DLD1 (cell line): ENCODE measurements at regions not wholly inside any gene's neighbourhood (a gene's known extent, or its start where the extent isn't known, plus 50 kb on each side); places are given as distances from the start of the nearest gene placed in this dataset.

ENCODE experiments used
- in situ Hi-C: cut with HindIII; loops from 2 replicates; pipeline ENCODE4 v1.10.0; 2017; ENCODE audit warnings: low sequenced_read_pairs

DNA sequence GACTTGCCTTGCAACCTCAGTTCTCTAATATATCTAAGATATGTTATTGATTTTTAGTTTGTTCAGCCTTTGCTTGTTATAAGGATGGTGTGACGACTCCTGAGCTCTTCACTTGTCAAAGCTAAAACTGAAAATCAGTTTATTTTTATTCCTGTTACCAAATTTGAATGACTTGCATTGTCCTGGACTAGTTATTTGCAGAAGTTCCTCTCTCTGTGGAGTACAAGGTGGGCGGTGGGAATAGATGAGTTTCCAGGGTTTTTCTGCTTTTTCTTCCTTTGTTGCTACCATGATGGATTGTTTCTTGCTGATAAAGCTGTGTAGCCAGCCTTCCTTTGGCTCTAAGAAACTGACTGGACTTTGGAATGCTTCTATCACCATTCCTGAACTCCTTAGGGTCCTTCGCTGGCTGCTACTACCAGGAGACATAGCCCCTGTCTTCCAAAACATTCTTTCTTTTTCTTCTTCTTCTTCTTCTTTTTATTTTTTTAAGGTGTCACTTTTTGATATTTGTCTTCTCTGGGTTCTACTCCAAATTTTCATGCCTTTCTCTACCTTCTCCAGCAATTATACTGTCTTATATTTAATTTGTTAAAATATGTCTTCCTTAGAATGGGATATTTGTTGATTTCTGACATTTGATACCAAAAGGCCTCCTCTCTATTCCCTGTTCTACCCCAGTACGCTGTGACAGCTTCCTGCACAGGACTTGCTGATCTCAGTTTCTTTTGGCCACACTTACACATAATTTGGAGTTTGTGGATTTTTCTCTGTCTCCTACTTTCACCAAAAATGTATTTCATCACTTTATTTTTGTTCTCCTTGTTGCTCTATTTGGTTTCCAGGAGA lies 145.1 kb upstream of the THRB start:
- in situ Hi-C loops: no loop called here

DNA sequence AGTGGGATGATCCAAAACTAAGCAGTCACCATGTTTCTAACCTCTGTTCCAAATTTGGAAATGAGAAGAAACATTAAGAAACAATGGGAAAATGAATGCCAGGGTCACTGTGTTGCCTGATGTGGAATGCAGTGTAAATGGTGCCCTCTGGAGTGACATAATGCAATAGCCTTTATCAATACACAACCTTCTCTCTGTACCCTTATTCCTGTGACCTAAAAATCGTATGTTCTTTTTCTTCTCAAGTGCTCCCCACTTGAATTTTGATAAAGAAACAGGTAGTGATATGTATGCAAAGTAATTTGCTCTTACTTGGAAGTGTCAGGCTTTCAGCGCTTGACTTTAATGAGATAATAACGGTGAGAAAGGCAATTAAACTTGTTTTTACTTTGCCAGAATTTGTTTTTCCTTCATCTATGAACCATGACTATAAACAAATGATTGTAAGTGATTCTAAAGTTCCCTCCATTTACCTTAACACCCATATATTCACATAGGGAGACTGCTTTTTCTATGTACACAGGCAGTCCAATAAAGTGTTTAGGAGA lies 145.8 kb upstream of the THRB start:
- in situ Hi-C loops: no loop called here

DNA sequence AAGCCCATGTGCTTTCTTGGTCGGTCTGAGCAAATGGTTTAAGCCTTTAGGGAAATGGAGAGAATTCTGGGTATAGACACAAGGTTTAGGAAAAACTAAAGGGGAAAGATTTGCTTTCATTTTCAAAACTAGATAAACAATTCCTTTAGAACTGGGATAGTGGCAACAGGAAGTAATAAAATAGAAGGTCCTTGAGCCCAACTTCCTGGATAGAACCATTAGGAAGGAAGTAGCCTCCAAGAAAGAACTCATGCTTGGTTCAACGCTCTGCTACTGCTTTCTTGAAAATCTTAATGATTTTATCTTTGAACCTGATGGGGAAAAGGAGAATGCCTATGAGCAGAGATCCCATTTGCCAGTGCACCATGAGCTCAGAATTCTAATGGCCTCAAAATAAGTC lies 147.0 kb upstream of the THRB start:
- in situ Hi-C loops: no loop called here

DNA sequence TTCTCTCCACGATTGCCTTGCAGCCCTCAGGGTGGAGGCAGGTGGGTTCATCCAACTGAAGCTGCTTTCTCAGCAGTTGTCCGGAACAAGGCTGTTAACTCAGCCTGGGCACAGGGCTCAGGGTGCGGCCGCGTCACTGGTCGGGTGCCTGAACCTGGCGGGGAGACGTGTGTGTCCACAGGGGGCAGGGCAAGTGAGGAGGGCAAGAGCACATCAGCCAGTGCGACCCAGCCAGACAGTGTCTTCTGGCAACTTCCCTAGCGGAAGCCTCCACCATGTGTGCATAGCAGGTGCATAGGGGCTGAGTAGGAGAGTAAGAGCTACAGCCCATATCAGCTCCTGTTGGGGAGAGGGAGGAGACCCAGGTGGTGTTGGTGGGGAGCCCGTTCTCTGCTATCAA lies 150.4 kb upstream of the THRB start:
- in situ Hi-C loops: no loop called here

DNA sequence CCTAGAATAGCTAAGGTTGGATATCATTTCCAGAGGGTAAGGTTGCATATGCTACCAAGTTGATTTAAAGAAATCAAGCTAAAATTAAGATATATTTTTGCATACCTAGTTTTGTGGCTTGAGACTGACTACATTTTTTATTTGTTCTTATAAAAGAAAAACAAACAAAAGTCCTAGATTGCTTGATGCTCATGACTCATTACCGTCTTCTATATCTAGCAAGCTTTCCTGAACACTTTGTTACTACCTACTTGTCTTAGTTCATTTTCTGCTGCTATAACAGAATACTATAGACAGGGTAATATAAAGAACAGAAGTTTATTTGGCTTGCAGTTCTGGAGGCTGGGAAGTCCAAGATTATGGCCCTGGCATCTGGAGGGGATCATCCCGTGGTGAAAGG lies 152.1 kb upstream of the THRB start:
- in situ Hi-C loops: no loop called here

DNA sequence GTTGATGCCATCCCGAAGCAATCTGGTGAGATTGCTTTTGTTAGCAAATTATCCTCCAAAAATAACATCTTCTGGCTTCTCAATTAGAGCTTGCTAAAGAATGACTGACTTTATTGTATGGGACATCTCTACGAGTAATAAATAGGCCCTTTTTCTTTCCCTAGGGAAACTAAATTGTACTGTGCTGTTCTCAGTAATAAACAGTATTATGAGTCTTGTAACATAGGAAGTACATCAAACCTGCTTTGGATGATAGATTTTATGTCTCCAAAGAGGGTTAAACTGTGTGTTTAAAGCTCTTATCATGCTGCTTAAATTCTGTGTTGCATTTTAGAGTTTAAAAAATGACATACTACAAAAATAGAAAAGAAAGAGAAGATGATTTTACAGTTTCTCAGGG lies 153.4 kb upstream of the THRB start:
- in situ Hi-C loops: no loop called here

DNA sequence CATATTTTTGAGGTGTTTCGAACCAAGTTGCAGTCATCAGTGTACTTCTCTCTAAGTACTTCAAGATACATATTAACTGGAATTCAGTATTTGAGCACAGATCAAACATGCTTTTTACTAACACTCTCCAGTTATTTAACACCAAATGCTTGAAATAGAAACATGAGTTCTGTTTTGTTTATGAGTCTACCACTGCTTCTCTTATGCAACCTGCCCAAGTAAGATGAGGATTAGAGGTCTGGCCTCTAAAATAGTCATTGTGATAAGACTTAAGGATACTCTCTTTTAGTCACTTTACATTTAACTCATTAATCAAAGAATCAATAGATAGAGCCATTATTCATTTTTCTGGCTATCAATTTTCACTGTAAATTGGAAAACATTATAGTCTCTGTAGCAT lies 156.2 kb upstream of the THRB start:
- in situ Hi-C loops: no loop called here

DNA sequence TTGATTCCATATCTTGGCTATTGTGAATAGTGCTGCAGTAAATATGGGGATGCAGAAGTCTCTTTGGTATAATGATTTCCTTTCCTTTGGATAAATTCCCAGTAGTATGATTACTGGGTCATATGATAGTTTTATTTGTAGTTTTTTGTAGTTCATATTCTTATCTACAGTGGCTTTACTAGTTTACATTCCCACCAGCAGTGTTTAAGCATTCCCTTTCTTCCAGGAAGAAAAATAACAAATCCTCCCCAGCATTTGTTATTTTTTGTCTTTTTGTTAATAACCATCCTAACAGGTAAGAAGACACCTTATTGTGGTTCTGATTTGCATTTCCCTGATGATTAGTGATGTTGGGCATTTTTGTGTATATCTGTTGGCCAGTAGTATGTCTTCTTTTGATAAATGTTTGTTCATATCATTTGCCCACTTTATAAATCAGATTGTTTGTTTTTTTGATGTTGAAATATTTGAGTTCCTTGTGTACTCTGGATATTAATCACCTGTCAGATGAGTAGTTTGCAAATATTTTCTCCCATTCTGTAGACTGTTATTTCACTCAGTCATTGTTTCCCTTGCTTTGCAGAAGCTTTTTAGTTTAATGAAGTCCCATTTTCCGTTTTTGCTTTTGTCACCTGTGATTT lies 163.3 kb upstream of the THRB start:
- in situ Hi-C loops: no loop called here

DNA sequence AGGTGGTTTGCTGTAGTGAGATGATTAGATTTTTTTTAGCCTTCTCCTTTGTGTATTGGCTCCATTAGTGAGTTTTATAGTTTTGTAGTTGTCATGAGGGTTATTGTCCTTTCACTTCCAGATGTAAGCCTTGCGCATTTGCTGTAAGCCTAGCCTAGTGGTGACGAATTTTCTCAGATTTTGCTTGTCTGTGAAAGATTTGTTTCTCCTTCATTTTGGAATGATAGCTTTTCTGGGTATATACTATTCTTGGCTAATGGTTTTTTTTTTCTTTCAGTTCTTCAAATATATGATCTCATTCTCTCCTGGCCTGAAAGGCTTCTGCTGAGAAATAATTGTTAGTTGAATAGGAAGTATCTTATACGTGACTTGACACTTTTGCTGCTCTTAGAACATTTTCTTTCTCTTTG lies 166.5 kb upstream of the THRB start:
- in situ Hi-C loops: no loop called here

DNA sequence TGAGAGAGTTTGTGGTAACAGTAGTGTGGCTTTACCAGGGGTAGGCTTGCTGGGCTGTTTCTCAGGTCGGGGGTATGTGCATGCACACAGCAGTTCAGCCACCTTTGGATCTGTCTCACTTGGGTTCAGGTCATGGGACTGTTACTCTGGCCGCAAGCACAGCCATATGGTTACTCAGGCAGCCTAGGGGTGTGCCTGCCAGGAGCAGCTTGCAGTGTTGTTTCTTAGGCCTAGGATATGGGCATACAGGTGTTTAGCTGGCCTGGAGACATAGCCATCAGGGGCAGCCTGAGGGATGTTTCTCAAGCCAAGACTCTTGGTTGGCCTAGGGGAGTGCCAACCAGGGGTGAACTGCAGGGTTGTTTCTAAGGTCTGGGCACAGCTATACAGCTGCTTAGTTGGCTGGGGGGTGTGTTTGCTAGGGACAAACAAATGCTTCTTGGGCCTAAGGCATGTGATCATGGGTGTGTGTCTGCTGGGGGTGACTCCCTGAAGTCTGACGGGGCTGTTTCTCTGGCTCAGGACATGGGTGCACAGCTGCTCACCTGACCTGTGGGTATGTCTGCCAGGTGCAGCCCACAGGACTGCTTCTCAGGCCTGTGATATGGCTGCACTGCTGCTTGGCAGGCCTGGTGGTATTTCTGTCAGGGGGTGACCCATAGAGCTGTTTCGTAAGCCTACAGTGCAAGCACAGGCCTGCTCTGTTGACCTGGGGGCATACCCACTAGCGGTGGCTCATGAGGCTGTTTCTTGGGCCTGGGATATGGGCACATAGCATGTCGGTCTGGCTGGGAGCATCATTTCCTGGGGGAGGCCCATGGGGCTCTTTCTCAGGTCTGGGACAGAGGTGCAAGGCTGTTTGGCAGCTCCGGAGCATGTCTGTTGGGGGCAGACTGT lies 168.0 kb upstream of the THRB start:
- in situ Hi-C loops: no loop called here

DNA sequence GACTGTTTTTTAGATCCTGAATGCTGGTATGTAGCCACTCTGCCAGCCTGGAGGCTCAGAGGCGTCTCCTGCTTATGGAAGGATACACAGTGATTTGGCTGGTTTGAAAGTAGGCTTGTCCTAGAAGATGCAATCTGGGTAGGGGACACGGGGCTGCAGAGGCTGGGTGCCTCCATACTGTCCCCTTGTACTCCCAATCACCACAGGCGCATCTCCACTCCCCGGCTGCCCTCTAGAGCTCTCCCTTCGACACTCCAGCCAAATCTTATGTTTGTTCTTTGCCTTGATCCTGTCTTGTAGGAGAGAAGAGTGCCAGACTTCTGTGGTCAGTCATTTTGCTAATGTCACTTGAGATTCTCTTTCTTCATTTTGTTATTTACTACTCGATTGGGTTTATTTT lies 168.8 kb upstream of the THRB start:
- in situ Hi-C loops: no loop called here

DNA sequence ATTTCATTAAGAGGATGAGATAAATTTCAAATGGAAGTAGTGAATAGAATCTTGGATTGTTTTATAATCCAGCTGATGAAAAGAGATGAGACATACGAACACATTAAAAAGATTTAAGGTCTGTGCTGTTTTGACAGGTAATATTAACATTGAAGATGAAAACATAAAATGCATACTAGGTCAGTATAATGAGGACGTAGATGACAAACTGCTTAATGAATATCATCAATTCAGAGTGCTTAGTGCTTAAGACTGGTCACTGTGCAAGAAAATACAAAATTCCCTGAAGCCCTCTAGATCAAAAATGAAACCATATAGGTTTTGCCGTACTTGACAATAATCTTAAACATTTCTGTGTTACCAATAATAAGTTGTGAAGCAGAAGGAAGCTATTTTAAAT lies 173.4 kb upstream of the THRB start:
- in situ Hi-C loops: no loop called here

DNA sequence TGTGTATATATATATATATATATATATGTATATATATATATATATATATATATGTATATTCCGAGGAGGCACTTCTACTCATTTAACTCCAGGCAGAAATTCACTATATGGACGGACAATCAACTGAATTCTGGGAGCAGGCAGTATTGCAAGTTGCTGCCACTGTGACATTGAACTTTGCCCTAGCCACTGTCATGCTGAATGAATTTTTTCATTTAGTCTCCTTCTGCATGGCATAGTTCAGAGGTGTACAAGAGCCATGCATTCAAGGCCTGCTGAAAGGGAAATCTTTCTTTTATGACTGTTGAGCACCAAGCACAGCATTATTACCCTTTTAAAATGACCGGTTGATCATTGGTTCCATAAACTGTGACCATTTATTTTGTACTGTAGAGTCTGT lies 176.2 kb upstream of the THRB start:
- in situ Hi-C loops: no loop called here

DNA sequence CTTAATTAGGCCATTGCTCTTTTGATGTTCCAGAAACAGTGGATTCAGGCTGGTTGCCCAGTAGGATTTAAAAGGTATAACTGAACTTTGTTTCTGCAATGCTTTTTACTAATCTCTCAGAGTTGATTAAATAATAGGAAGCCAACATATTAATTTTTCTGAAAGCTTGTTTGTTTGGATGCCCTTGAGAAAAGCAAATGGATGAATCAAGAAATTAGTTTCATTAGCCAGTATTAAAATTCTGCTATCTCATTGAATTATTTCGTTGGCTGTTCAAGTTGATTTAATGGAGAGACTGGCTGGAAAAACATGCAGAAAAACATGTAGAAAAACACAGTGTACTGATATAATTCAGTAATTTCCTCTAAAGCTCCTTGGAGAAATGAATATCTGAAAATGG lies 178.9 kb upstream of the THRB start:
- in situ Hi-C loops: no loop called here

DNA sequence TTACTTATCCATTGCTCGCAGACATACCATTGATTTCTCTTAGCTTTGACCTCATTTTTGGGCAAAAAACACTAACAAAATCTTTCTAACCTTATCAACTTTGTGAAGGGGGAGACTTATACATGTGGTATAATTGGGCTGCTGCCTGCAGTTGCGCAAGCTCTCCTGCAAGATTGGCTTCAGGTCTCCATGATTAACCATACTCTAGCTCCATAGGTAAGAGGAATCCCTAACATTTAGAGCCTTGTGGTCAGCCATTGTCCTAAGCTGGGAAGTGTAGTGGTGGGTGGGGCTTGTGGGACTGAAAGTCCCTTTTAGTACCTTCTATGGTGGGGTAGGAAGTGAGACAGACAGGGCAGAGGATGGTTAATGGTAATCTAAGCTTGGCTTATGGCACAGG lies 179.6 kb upstream of the THRB start:
- in situ Hi-C loops: no loop called here

DNA sequence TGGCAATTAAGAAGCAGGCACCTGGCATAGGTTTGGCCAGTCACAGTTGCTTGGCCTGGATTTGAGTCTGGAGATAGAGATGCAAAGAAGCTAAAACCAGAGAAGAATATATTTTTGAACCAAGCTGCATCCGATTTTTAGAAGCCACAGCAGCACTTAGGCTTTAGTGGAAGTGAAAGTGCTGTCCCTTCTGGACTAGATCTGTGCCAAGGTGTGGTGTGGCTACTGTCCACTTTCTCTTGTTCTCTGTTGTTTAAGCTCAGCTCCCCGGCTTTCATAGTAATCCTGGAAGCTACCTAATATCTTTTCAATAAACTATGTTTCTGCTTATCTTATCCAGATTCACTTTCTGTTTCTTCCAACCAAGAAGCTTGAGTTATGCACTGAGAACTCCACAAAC lies 183.4 kb upstream of the THRB start:
- in situ Hi-C loops: no loop called here

DNA sequence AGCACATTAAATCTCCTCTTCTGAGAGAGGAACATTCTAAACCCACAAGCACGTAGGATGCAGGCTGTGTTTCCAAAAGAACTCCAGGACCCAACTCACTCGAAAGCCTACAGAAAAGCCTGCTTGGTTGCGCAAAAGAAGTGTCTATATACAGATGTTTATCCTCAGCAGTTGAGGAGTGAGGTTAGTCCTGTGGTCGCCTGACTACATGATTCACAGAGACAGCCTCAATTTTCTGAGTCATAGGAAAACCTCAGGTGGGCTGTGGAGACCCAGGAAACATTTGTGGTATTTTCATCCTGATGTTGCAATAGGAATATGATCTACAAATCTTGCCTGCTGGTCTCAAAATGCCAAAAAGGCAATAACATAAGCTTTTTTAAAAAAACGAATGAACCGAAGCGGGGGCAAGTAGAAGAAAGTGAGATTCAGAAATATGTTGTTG lies 183.8 kb upstream of the THRB start:
- in situ Hi-C loops: no loop called here

DNA sequence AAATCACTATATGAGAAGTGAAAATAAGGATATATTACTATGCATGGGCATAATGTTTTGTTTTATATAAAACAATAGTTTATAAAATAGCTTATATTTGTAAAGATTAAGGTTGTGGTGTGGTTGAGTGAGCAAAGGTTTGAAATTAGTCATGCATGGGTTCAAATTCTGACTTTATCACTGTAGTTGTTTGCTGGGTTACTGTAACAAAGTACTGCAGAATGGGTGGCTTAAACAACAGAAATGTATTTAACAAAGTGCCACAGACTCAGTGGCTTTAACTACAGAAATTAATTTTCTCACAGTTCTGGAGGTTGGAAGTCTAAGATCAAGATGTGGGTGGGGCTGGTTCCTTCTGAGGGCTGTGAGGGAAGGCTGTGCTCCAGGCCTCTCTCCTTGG lies 184.8 kb upstream of the THRB start:
- in situ Hi-C loops: no loop called here

DNA sequence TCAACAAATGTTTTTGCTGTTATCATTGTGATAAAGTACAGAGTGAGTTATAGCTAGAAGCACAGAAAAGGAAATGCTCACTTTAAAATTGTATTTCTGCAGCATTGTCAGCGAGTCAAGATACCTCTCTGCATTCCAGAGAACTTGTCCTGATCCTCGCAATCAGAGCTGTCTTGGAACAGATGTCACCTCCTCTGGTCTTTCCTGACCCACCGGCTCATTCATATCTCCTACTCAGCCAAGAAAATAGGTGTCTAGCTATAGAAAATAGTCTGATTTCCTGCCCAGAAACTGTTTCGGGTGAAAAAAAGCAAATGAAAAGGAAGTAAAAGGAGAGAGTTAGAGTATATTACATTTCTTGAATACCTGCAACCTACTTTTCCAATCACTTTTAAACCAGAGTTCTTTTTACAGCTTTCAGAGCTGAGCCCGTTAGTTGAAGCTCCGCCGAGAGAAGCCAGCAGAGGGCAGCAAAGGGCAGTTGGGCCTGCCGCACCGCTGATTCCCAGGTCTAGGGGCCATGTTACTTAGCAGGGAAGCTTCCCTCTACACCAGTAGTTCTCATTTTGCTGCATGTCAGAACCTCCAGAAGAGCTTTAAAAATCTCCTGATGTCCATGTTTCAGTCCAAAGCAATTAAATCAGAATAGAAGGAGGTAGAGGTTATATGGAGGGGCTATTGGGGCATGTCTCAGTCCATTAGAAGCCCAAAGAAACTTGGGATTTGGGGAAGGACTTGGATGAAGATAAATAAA lies 185.7 kb upstream of the THRB start:
- in situ Hi-C loops: no loop called here

DNA sequence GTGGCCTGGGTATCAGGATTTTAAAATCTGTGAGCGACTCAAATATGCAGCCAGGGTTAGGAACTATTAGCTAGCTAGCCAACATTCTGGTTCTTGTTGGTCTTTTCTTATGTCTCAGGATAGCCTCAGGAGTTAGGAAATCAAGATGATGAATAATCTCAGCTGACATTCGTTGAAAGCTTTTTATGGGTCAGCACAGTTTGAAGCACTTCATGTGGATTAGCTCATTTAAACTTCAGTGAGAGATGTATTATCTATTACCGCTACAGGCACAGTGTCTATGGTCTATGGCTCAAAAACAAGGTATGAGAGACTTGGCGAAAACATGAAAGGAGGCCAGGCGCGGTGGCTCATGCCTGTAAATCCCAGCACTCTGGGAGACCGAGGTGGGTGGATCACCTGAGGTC lies 187.5 kb upstream of the THRB start:
- in situ Hi-C loops: no loop called here

DNA sequence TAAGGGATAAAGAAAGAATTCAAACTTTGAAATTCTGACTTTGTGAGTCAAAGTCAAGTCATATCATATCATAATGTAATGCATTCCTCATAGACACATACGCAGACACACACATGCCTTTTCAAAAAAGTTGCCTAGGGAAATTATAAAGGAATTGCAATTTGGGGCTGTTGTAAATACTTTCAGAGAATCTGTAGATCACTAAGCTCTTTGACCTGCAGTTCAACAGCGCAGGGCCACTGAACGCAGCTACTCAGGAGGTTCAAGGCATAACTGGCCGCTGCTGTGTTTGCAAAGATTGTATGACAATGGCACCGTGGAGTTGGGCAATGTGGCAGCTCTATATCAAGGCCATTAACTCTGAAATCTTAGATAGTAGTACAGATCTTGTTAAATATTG lies 188.4 kb upstream of the THRB start:
- in situ Hi-C loops: no loop called here
